Epidermal melanocyte (primary cell): ENCODE measurements at regions not wholly inside any gene's neighbourhood (a gene's known extent, or its start where the extent isn't known, plus 50 kb on each side); places are given as distances from the start of the nearest gene placed in this dataset.
"Not testable (repeated sequence)": the region's sequence is repeated elsewhere in the genome, so short reads cannot be mapped to it uniquely, and the experiment has no call there.

Experiments
- DNase-seq: peaks from one replicate; pipeline ENCODE4 v3.0.0; 2011; ENCODE audit warnings: low spot score; ENCODE audit not compliant: insufficient read length

- no peak for DNase-seq
Measured at GRCh38 chr1:96059736-96060135, 661.8 kb upstream of the PTBP2 start.

GRCh38 chr1:96060621-96061020 is 661.0 kb upstream of the PTBP2 start:
- DNase-seq: no peak

- DNase-seq: no peak
Measured at GRCh38 chr1:96072021-96072420, 649.6 kb upstream of the PTBP2 start.

GRCh38 chr1:96073100-96073499 is 648.5 kb upstream of the PTBP2 start:
- DNase-seq: no peak

- DNase-seq: no peak
Measured at GRCh38 chr1:96074422-96074821, 647.2 kb upstream of the PTBP2 start.

- no peak for DNase-seq
Measured at GRCh38 chr1:96074876-96075577, 646.6 kb upstream of the PTBP2 start.

GRCh38 chr1:96075704-96076455 is 645.7 kb upstream of the PTBP2 start:
- no peak for DNase-seq

GRCh38 chr1:96076589-96076988 is 645.0 kb upstream of the PTBP2 start:
- no peak for DNase-seq

GRCh38 chr1:96079581-96079980 is 642.0 kb upstream of the PTBP2 start:
- no peak for DNase-seq

GRCh38 chr1:96080925-96081324 is 640.7 kb upstream of the PTBP2 start:
- no peak for DNase-seq

- no peak for DNase-seq
Measured at GRCh38 chr1:96087719-96088118, 633.9 kb upstream of the PTBP2 start.

GRCh38 chr1:96090134-96090533 is 631.5 kb upstream of the PTBP2 start:
- DNase-seq: no peak

- no peak for DNase-seq
Measured at GRCh38 chr1:96095849-96096612, 625.6 kb upstream of the PTBP2 start.

- no peak for DNase-seq
Measured at GRCh38 chr1:96096613-96097321, 624.8 kb upstream of the PTBP2 start.

GRCh38 chr1:96104506-96104905 is 617.1 kb upstream of the PTBP2 start:
- no peak for DNase-seq

GRCh38 chr1:96104906-96105305 is 616.7 kb upstream of the PTBP2 start:
- no peak for DNase-seq

- no peak for DNase-seq
Measured at GRCh38 chr1:96116731-96117130, 604.9 kb upstream of the PTBP2 start.

- no peak for DNase-seq
Measured at GRCh38 chr1:96130432-96130831, 591.2 kb upstream of the PTBP2 start.

GRCh38 chr1:96144636-96145035 is 576.9 kb upstream of the PTBP2 start:
- no peak for DNase-seq

- DNase-seq: no peak
Measured at GRCh38 chr1:96145492-96145891, 576.1 kb upstream of the PTBP2 start.

GRCh38 chr1:96152957-96153356 is 568.6 kb upstream of the PTBP2 start:
- not testable (repeated sequence) for DNase-seq

- DNase-seq: no peak
Measured at GRCh38 chr1:96157101-96157500, 564.5 kb upstream of the PTBP2 start.
